ENCODE measurements at regions not wholly inside any gene's neighbourhood (a gene's known extent, or its start where the extent isn't known, plus 50 kb on each side); places are given as distances from the start of the nearest gene placed in this dataset.
A peak's percentile ranks its signal among the peaks of the same experiment; 100 is the strongest.

DNA sequence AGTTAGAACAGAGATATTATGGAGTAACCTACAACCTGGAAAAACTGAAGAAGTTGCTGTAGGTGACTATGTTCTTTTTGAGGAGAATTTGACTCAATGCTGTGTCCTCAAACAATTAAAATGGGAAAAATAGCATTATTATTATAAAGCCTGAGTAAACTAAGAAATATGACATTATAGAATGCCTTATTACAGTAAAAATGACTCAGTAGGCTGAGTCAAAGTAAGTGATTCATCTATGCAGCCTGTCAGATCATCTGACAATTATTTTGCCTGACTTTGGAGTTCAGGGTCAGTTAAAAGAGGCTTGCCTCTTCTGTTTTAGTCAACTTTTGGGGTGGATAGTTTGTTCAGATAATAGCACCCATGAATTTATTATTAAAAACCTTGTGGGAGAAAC lies 150.8 kb upstream of the PTGFR start:
- no peak overlapping the region for H3K4me3 ChIP-seq (replicated peaks in 1 of 2; ENCODE audit: low read depth in 2 of 2, low read length in 2 of 2)

DNA sequence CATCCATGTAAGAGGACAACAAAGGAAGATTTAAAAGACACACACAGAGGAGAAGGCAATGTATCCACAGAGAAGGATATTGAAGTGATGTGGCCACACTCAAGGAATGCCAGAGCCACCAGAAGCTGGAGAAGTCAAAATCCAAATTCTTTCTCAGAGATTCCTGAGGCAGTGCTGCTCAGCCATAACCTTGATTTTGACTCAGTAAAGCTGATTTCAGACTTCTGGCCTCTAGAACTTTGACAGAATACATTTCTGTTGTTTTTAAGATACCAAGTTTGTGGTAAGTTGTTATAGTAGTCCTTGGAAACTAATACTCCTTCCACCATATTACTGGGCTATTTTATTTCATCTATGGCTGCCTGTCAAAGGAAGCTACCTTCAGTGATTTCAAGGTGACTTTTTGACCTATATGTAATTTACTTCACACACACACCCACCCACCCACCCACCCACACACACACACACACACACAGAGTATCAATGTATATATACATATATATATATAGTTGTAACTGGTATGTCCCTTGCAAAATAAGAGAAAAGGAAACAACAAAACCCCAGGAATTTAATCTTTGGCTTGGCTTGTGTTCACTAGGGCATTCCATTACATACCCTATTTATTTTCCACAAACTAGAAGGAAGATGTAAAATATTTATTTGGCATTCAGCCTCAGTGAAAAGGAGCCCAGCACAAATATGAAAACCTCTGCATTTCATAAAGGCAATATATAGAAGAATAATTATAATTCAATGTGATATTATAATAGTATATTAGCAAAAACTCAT lies 142.1 kb upstream of the PTGFR start:
- TF ChIP-seq, protein P1, sequence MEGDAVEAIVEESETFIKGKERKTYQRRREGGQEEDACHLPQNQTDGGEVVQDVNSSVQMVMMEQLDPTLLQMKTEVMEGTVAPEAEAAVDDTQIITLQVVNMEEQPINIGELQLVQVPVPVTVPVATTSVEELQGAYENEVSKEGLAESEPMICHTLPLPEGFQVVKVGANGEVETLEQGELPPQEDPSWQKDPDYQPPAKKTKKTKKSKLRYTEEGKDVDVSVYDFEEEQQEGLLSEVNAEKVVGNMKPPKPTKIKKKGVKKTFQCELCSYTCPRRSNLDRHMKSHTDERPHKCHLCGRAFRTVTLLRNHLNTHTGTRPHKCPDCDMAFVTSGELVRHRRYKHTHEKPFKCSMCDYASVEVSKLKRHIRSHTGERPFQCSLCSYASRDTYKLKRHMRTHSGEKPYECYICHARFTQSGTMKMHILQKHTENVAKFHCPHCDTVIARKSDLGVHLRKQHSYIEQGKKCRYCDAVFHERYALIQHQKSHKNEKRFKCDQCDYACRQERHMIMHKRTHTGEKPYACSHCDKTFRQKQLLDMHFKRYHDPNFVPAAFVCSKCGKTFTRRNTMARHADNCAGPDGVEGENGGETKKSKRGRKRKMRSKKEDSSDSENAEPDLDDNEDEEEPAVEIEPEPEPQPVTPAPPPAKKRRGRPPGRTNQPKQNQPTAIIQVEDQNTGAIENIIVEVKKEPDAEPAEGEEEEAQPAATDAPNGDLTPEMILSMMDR (IDR thresholded peaks at IDR 0.05; ENCODE audit: low read depth, low read length) = no peak
- H3K4me3 ChIP-seq (replicated peaks in 1 of 2; ENCODE audit: low read depth in 2 of 2, low read length in 2 of 2) = no peak overlapping the region
- DNase-seq (ENCODE audit: low read depth in 2 of 2) = peak; percentile 46 to 67

More for the DNA sequence above, 150.8 kb upstream of the PTGFR start:
- TF ChIP-seq, protein P1 (IDR thresholded peaks at IDR 0.05; ENCODE audit: low read depth, low read length) = no peak
- DNase-seq (ENCODE audit: low read depth in 2 of 2) = peak; percentile 59 to 93

DNA sequence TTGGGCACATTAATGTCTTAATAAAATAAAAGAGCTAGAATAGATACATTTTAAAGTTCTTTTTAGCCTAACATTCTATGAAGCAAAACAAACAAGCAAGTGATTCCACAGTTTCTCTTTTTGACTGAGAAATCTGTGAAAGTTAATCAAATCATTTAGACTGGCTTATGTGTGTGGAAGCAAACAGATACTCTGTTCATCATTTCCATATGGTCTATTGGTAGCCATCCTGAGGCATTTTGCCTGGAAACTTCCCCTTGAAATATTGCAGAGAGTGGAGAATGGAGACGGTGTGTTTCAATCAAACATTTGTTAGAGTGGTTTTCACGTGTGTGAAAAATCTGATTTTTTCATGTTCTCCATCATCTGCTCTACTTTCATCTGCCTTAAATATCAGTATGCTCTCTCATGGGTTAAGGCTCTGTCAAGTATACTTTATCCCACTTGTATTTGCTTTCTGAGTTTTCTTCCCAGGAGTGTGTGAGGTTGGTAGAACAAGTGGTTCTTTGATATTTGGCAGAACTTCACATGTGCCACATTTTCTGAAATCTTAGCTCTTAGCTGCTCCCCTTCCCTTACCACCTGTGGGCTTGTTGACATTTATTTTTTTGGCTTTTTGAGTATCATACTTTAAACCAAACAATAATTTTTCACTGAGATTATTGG lies 139.1 kb upstream of the PTGFR start:
- no peak for DNase-seq (ENCODE audit: low read depth in 2 of 2)
- TF ChIP-seq, protein P1 (IDR thresholded peaks at IDR 0.05; ENCODE audit: low read depth, low read length) = no peak
- H3K4me3 ChIP-seq (replicated peaks in 1 of 2; ENCODE audit: low read depth in 2 of 2, low read length in 2 of 2) = no peak overlapping the region

DNA sequence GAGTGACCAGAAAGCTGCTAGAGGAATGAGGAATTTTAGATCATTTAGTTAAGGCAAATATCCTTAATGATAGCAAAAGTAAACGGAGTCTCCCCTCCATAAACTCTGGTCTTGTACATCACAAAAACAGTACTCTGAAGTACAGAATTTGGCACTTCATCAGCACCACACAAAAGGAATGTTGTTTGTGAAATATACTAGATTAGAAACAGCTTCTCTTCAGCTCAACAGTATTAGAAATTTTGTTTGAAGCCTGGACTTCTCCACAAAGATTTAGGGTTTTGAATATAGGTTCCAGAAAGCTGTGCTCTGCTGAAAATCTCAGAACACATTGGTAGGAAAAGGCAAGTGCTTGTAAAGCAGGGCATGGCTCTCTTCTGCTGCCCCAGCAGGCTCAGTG lies 135.1 kb upstream of the PTGFR start:
- TF ChIP-seq, protein P1 (IDR thresholded peaks at IDR 0.05; ENCODE audit: low read depth, low read length) = no peak
- no peak overlapping the region for H3K4me3 ChIP-seq (replicated peaks in 1 of 2; ENCODE audit: low read depth in 2 of 2, low read length in 2 of 2)
- peak in 1 of 2 donors; percentile 74 for DNase-seq (ENCODE audit: low read depth in 2 of 2)

DNA sequence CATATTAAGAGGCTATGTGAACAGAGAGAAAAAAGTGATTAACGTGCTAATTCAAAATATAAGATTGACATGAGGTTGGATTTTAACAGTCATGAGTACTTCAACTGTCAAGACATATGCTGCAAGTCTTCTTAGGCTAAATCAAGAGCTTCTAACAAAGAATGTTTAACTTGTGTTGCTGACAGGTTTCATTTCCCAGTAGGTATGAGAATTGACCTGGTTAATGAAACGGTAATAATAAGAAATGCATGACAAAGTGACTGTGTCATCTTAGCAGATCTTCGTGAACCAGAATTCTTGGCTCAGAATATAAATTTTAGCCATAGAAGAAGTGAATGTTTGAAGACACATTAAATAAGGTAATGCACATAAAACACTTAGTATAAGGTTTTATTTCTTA lies 132.6 kb upstream of the PTGFR start:
- no peak for DNase-seq (ENCODE audit: low read depth in 2 of 2)
- TF ChIP-seq, protein P1 (IDR thresholded peaks at IDR 0.05; ENCODE audit: low read depth, low read length) = no peak
- no peak overlapping the region for H3K4me3 ChIP-seq (replicated peaks in 1 of 2; ENCODE audit: low read depth in 2 of 2, low read length in 2 of 2)

DNA sequence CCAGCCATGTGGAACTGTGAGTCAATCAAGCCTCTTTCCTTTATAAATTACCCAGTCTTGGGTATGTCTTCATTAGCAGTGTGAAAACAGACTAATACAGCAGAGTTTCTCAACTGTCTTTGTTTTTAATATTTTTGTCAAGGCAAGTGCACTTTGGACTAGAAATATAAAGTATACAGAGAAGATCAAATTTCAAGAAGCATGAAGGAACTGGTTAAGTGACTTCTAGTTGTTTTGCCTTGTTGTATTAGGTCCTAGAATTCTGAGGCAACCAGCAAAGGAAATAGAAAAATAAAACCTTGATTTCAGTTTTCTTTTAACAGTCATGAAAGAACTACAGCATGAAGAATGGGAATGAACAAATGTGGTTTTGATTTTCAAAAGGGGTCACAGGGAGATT lies 131.1 kb upstream of the PTGFR start:
- DNase-seq (ENCODE audit: low read depth in 2 of 2) = no peak
- no peak overlapping the region for H3K4me3 ChIP-seq (replicated peaks in 1 of 2; ENCODE audit: low read depth in 2 of 2, low read length in 2 of 2)
- TF ChIP-seq, protein P1 (IDR thresholded peaks at IDR 0.05; ENCODE audit: low read depth, low read length) = no peak

All from cardiac fibroblast (primary cell).